ENCODE measurements at regions not wholly inside any gene's neighbourhood (a gene's known extent, or its start where the extent isn't known, plus 50 kb on each side); places are given as distances from the start of the nearest gene placed in this dataset.

- Histone ChIP-seq H3K4me1 (ENCODE audit: control insufficient read depth, insufficient read depth, low read length) (no peaks in the 10 kb centered on the region), H3K4ac (ENCODE audit: low read depth, low read length) (no peak overlapping the region), H2AK5ac (ENCODE audit: low read depth, low read length) (no peak overlapping the region), H3K79me1 (ENCODE audit: low read depth in 1 of 2, low read length in 2 of 2) (no peaks in the 10 kb centered on the region), H3K14ac (replicated peaks; ENCODE audit: low read depth, low read length) (no peak overlapping the region), H2AFZ (replicated peaks; ENCODE audit: low read length, poor library complexity) (no peak overlapping the region), H2BK120ac (ENCODE audit: low read depth, low read length) (no peak overlapping the region), H4K8ac (ENCODE audit: low read depth in 2 of 2, low read length in 2 of 2) (no peak overlapping the region), H4K91ac (ENCODE audit: insufficient read depth, low read depth, low read length) (no peak overlapping the region), H3K4me2 (ENCODE audit: low read depth, low read length) (no peak overlapping the region), H3K9me3 (ENCODE audit: control insufficient read depth, insufficient read depth, low read length) (peaks cover 22% of the 10 kb centered on the region), H2BK5ac (ENCODE audit: low read depth, low read length, poor library complexity, severe bottlenecking) (no peak overlapping the region), H2AK9ac (replicated peaks; ENCODE audit: low read depth, low read length, poor library complexity) (no peak overlapping the region), H4K5ac (ENCODE audit: low read depth, low read length) (no peak overlapping the region), H2BK15ac (ENCODE audit: low read depth, low read length) (no peak overlapping the region), H2BK20ac (ENCODE audit: low read depth, low read length) (no peak overlapping the region), H3K27me3 (ENCODE audit: control insufficient read depth, insufficient read depth, low read length) (no peaks in the 10 kb centered on the region), H3K23ac (ENCODE audit: low read depth, low read length) (no peak overlapping the region), H3K56ac (ENCODE audit: extremely low read depth, insufficient read depth, low read length) (no peak overlapping the region), H3K4me3 (ENCODE audit: insufficient read depth, low read depth, low read length) (no peak overlapping the region), H3K27ac (ENCODE audit: insufficient read depth, low read length) (no peak overlapping the region), H3K9me1 (ENCODE audit: insufficient read depth, low read length) (no peaks in the 10 kb centered on the region), H3K9ac (ENCODE audit: low read depth, low read length) (no peak overlapping the region), H3K36me3 (ENCODE audit: control insufficient read depth, insufficient read depth, low read length) (no peaks in the 10 kb centered on the region), H4K20me1 (ENCODE audit: insufficient read depth, low read length) (no peaks in the 10 kb centered on the region), H3K18ac (ENCODE audit: low read depth, low read length) (no peak overlapping the region)
- dilution Hi-C loops (cut with HindIII; ENCODE audit: low sequenced_read_pairs, unreplicated experiment), result no loop called here
- CTCF ChIA-PET, result no interaction called here
- DNase-seq (no peak), ATAC-seq (ENCODE audit: low read depth) (no peak)
- 47% methylated on average over 12 of the region's 18 CpGs; no CpG with 5 or more reads in 1 of the 2 experiments for WGBS, 2 experiments (ENCODE audit: extremely low coverage in 2 of 2, insufficient read length in 1 of 2)
- TF ChIP-seq BHLHE40 (IDR thresholded peaks at IDR 0.05; ENCODE audit: low read depth, low read length), result no peak
- TF ChIP-seq RFX5 (IDR thresholded peaks at IDR 0.05; ENCODE audit: low read depth, low read length), result no peak
- no peak for TF ChIP-seq CTCF (conservative IDR thresholded peaks at IDR 0.05; ENCODE audit: low read depth, low read length)
- TF ChIP-seq USF2 (IDR thresholded peaks at IDR 0.05; ENCODE audit: low read depth, low read length), result no peak
- no peak for TF ChIP-seq CEBPB (IDR thresholded peaks at IDR 0.05; ENCODE audit: low read depth, low read length)
- no peak for TF ChIP-seq POLR2A (IDR thresholded peaks at IDR 0.05; ENCODE audit: low read depth, low read length)
- no peak for TF ChIP-seq NFE2L2 (IDR thresholded peaks at IDR 0.05; ENCODE audit: low read depth, low read length)
- no peak for TF ChIP-seq MXI1 (IDR thresholded peaks at IDR 0.05; ENCODE audit: borderline replicate concordance, low read depth, low read length)
- no peak for TF ChIP-seq ELK1 (IDR thresholded peaks at IDR 0.05; ENCODE audit: borderline replicate concordance, low read depth, low read length)
- TF ChIP-seq MAFK (IDR thresholded peaks at IDR 0.05; ENCODE audit: low read depth, low read length), result no peak
- TF ChIP-seq RCOR1 (IDR thresholded peaks at IDR 0.05; ENCODE audit: insufficient replicate concordance, low read length), result no peak
- TF ChIP-seq CHD1 (IDR thresholded peaks at IDR 0.05; ENCODE audit: low read depth, low read length), result no peak
- intact Hi-C loops (cut with micrococcal nuclease), result no loop called here
- BruUV-seq (replicated peaks), result no TSS peak
- in situ Hi-C loops (cut with MboI; ENCODE audit: low sequenced_read_pairs), result no loop called here
- POLR2A ChIA-PET (ENCODE audit: unreplicated experiment), result no interaction called here
Measured at GRCh38 chrX:867966-868647, 237.5 kb downstream of the SHOX start.
